ENCODE measurements at regions not wholly inside any gene's neighbourhood (a gene's known extent, or its start where the extent isn't known, plus 50 kb on each side); places are given as distances from the start of the nearest gene placed in this dataset.

DNA sequence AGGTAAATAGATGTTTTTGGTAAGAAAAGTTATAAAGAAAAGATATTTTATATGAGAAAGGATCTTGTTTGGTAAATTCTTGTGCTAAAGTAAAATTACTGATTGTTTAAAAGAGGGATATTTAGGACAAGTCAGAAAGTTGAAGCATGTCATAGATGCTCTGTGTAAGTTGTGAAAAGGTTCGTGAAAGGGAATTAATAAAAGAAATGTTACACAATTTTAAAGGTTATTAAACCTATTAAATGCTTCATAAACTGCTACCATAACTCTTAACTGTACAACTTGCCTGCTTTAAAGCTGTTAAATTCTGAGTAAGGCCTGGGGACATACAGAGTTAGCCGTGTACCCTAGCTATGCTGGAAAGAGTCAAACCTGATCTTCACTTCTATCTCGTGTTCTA is 634.1 kb downstream of the ACTR3B start:
- H4K20me1 ChIP-seq (ENCODE audit: insufficient read depth, low read length), result no peaks in the 10 kb centered on the region
- H3K27me3 Mint-ChIP-seq (ENCODE audit: low read depth in 3 of 3), result peaks cover 0 to 2% (median 1%) of the 10 kb centered on the region in 3 donors

DNA sequence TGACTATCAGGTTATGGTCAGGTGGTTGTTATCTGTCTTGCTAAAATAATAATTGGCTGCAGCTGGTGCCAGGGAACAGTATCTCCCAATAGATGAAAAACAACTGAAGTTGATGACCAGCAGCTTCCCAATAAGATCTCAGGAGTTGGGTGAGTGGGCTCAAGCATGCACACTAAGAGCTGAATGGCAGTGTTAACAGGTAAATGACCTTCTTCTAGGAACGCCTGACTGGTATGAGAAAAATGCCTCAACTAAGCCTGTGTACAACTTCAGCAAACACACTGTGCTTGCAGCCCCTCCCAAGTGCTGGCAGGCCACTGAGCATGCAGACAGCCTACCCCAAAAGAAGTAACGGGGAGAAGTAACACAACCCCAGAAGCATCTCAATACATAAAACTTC is 636.9 kb downstream of the ACTR3B start:
- Mint-ChIP-seq H3K9me3 (peaks cover 3 to 20% (median 11%) of the 10 kb centered on the region in 7 donors), H3K27ac (no peak overlapping the region), H3K36me3 (no peaks in the 10 kb centered on the region), H3K27me3 (ENCODE audit: low read depth in 3 of 3) (peaks cover 0 to 2% (median 1%) of the 10 kb centered on the region in 3 donors), H3K4me1 (no peaks in the 10 kb centered on the region), H3K4me3 (no peak overlapping the region)
- Histone ChIP-seq H3K9me3 (replicated peaks in 1 of 2; ENCODE audit: control insufficient read depth in 1 of 2, insufficient read depth in 1 of 2, low read length in 2 of 2) (peaks cover 9 to 18% of the 10 kb centered on the region in 2 donors), H4K20me1 (ENCODE audit: insufficient read depth, low read length) (no peaks in the 10 kb centered on the region), H3K27ac (ENCODE audit: low read depth in 1 of 2, low read length in 2 of 2) (no peak overlapping the region), H2AFZ (ENCODE audit: insufficient read depth, low read depth, low read length, poor library complexity, severe bottlenecking) (no peak overlapping the region), H3K27me3 (ENCODE audit: control insufficient read depth in 2 of 2, insufficient read depth in 2 of 2, low read length in 2 of 2) (no peaks in the 10 kb centered on the region), H3K36me3 (replicated peaks in 1 of 2; ENCODE audit: control insufficient read depth in 1 of 2, insufficient read depth in 2 of 2, low read length in 2 of 2) (no peaks in the 10 kb centered on the region), H3K9ac (ENCODE audit: insufficient read depth, low read length, poor library complexity, severe bottlenecking) (no peak overlapping the region), H3K4me3 (replicated peaks in 1 of 3; ENCODE audit: low read depth in 2 of 3, low read length in 3 of 3) (no peak overlapping the region), H3K4me2 (replicated peaks; ENCODE audit: extremely low read depth, low read length, poor library complexity, severe bottlenecking) (no peak overlapping the region), H3K4me1 (ENCODE audit: control insufficient read depth in 1 of 2, insufficient read depth in 2 of 2, low read length in 2 of 2) (no peaks in the 10 kb centered on the region), H3K79me2 (ENCODE audit: insufficient read depth, low read length) (no peaks in the 10 kb centered on the region)
- 83% methylated on average over 1 of the region's 2 CpGs for WGBS (ENCODE audit: insufficient coverage)
- no peak for DNase-seq
- TF ChIP-seq, protein P1, sequence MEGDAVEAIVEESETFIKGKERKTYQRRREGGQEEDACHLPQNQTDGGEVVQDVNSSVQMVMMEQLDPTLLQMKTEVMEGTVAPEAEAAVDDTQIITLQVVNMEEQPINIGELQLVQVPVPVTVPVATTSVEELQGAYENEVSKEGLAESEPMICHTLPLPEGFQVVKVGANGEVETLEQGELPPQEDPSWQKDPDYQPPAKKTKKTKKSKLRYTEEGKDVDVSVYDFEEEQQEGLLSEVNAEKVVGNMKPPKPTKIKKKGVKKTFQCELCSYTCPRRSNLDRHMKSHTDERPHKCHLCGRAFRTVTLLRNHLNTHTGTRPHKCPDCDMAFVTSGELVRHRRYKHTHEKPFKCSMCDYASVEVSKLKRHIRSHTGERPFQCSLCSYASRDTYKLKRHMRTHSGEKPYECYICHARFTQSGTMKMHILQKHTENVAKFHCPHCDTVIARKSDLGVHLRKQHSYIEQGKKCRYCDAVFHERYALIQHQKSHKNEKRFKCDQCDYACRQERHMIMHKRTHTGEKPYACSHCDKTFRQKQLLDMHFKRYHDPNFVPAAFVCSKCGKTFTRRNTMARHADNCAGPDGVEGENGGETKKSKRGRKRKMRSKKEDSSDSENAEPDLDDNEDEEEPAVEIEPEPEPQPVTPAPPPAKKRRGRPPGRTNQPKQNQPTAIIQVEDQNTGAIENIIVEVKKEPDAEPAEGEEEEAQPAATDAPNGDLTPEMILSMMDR (IDR thresholded peaks at IDR 0.05), result no peak
- intact Hi-C loops (cut with micrococcal nuclease), result no loop called here

More for the DNA sequence above, 634.1 kb downstream of the ACTR3B start:
- Histone ChIP-seq H3K36me3 (replicated peaks in 1 of 2; ENCODE audit: control insufficient read depth in 1 of 2, insufficient read depth in 2 of 2, low read length in 2 of 2) (no peaks in the 10 kb centered on the region), H3K27me3 (ENCODE audit: control insufficient read depth in 2 of 2, insufficient read depth in 2 of 2, low read length in 2 of 2) (no peaks in the 10 kb centered on the region), H3K4me3 (replicated peaks in 1 of 3; ENCODE audit: low read depth in 2 of 3, low read length in 3 of 3) (no peak overlapping the region), H2AFZ (ENCODE audit: insufficient read depth, low read depth, low read length, poor library complexity, severe bottlenecking) (no peak overlapping the region), H3K9me3 (replicated peaks in 1 of 2; ENCODE audit: control insufficient read depth in 1 of 2, insufficient read depth in 1 of 2, low read length in 2 of 2) (peaks cover 23 to 30% of the 10 kb centered on the region in 2 donors), H3K4me1 (ENCODE audit: control insufficient read depth in 1 of 2, insufficient read depth in 2 of 2, low read length in 2 of 2) (no peaks in the 10 kb centered on the region), H3K9ac (ENCODE audit: insufficient read depth, low read length, poor library complexity, severe bottlenecking) (no peak overlapping the region), H3K4me2 (replicated peaks; ENCODE audit: extremely low read depth, low read length, poor library complexity, severe bottlenecking) (no peak overlapping the region), H3K79me2 (ENCODE audit: insufficient read depth, low read length) (no peaks in the 10 kb centered on the region), H3K27ac (ENCODE audit: low read depth in 1 of 2, low read length in 2 of 2) (no peak overlapping the region)
- Mint-ChIP-seq H3K9me3 (peaks cover 8 to 16% (median 14%) of the 10 kb centered on the region in 7 donors), H3K4me1 (no peaks in the 10 kb centered on the region), H3K36me3 (no peaks in the 10 kb centered on the region), H3K4me3 (no peak overlapping the region), H3K27ac (no peak overlapping the region)
- intact Hi-C loops (cut with micrococcal nuclease), result no loop called here
- WGBS (ENCODE audit: insufficient coverage), result no CpG with 5 or more reads among the region's 3 CpGs
- no peak for DNase-seq
- TF ChIP-seq, protein P1 (IDR thresholded peaks at IDR 0.05), result no peak

All from CD14-positive monocyte (primary cell).